Esophagus muscularis mucosa (tissue), 3 donors: ENCODE measurements at regions not wholly inside any gene's neighbourhood (a gene's known extent, or its start where the extent isn't known, plus 50 kb on each side); places are given as distances from the start of the nearest gene placed in this dataset.

Source experiments
- CTCF ChIP-seq, 3 experiments: fragments of 200-600 bp in 2 of 3; fragments of 450-650 bp in 1 of 3; sonication (generic) in 2 of 3; IDR thresholded peaks; one replicate each; pipeline ENCODE4 v1.5.1; 2017 to 2019; ENCODE audit warnings: antibody characterized with exemption in 3 of 3, mild to moderate bottlenecking in 2 of 3, moderate library complexity in 1 of 3
- POLR2A ChIP-seq: fragments of 450-650 bp; IDR thresholded peaks from one replicate; pipeline ENCODE4 v1.6.1; 2017; ENCODE audit warnings: antibody characterized with exemption, moderate library complexity, mild to moderate bottlenecking, low read depth

- TF ChIP-seq CTCF (IDR thresholded peaks at IDR 0.05) (no peak), POLR2A (no peak)
Measured at GRCh38 chr6:92566632-92567031, 852.7 kb downstream of the EPHA7 start.
